ENCODE measurements at regions not wholly inside any gene's neighbourhood (a gene's known extent, or its start where the extent isn't known, plus 50 kb on each side); places are given as distances from the start of the nearest gene placed in this dataset.

DNA sequence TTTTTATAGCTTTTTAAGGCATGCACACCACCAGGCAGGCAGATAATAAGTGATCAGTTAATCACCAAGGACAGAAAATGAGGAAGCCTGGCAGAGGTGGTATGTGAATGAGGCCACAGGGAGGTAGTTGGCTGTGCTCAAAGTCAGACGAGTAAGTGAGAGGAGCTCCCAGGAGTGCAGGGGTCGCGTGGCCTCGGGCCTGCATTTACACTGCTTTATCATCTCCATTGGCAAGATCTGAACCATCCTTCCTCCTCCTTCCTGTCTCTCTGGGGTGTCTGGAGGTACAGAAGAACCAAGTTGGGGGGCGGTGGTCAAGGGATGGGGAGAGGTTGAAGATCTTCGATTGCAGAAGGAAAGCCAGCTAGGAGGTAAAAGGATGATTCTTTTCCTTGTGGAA is 320.1 kb downstream of the SOX9 start:
- 94% methylated on average over 2 of the region's 6 CpGs for WGBS (ENCODE audit: insufficient coverage)
- H3K36me3 ChIP-seq (ENCODE audit: control insufficient read depth, insufficient read depth, low read length) = peaks cover 4% of the 10 kb centered on the region
- no peaks in the 10 kb centered on the region for H3K9me3 ChIP-seq (ENCODE audit: control insufficient read depth, insufficient read depth, low read length)
- no peak overlapping the region for H3K4me3 ChIP-seq (ENCODE audit: low read depth, low read length)
- peaks cover 9% of the 10 kb centered on the region for H3K4me1 ChIP-seq (ENCODE audit: control insufficient read depth, insufficient read depth, low read length)
- H3K27ac ChIP-seq (ENCODE audit: low read depth, low read length) = no peak overlapping the region
- no peak for DNase-seq (ENCODE audit: low read depth in 4 of 6, low spot score in 6 of 6)
- no peaks in the 10 kb centered on the region for H3K27me3 ChIP-seq (ENCODE audit: control insufficient read depth, insufficient read depth, low read length)

DNA sequence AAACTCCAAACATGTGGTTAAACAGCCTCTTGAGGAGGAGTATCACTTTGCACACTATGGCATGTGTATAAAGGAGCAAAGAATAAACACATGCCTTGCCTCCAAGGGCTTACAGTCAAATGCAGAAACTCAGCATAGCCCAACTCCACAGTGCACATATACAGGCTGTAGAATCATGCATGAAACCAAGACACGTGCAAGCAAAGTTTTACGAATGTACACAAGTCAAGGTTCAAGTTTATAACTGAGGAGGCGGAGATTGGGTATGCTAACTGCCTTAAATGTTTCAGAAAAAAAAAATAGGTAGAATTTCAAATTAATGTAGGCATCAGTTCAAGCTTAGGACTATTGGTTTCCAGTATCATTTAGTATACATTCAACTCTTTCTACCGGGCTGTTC is 321.1 kb downstream of the SOX9 start:
- H3K36me3 ChIP-seq (ENCODE audit: control insufficient read depth, insufficient read depth, low read length) = peaks cover 4% of the 10 kb centered on the region
- no peak overlapping the region for H3K4me3 ChIP-seq (ENCODE audit: low read depth, low read length)
- no peak for DNase-seq (ENCODE audit: low read depth in 4 of 6, low spot score in 6 of 6)
- H3K27ac ChIP-seq (ENCODE audit: low read depth, low read length) = no peak overlapping the region
- peaks cover 16% of the 10 kb centered on the region for H3K4me1 ChIP-seq (ENCODE audit: control insufficient read depth, insufficient read depth, low read length)
- no peaks in the 10 kb centered on the region for H3K27me3 ChIP-seq (ENCODE audit: control insufficient read depth, insufficient read depth, low read length)
- WGBS (ENCODE audit: insufficient coverage) = no CpG with 5 or more reads among the region's 4 CpGs
- H3K9me3 ChIP-seq (ENCODE audit: control insufficient read depth, insufficient read depth, low read length) = no peaks in the 10 kb centered on the region

DNA sequence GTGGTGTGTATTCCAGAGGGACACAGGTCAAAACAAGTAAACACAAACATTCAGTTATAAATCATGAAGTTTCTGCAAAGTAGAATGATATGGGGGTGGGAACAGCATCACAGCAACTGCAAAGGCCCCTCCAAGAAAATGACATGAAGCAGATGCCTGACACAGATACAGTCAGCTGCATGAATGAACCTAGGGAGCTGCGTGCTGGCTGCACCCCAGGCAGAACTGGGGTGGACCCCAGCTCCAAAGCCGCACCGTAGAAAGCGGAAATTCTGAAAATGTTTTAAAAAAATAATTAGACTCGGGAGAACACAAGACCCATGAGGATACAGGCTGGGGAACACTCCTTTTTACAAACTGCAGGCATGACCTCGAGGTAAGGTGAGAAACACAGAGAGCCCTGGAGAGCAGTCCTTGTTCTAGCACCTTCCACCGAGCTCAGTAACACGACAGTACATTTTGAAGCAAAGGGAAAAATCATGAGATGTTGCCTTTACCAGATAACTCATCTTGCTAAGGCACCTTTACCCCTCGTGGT is 323.8 kb downstream of the SOX9 start:
- DNase-seq (ENCODE audit: low read depth in 4 of 6, low spot score in 6 of 6) = no peak
- Histone ChIP-seq H3K27me3 (ENCODE audit: control insufficient read depth, insufficient read depth, low read length) (no peaks in the 10 kb centered on the region), H3K36me3 (ENCODE audit: control insufficient read depth, insufficient read depth, low read length) (peaks cover 4% of the 10 kb centered on the region), H3K4me1 (ENCODE audit: control insufficient read depth, insufficient read depth, low read length) (peaks cover 16% of the 10 kb centered on the region), H3K4me3 (ENCODE audit: low read depth, low read length) (no peak overlapping the region), H3K27ac (ENCODE audit: low read depth, low read length) (no peak overlapping the region), H3K9me3 (ENCODE audit: control insufficient read depth, insufficient read depth, low read length) (no peaks in the 10 kb centered on the region)
- 84% methylated on average over 8 of the region's 9 CpGs for WGBS (ENCODE audit: insufficient coverage)

DNA sequence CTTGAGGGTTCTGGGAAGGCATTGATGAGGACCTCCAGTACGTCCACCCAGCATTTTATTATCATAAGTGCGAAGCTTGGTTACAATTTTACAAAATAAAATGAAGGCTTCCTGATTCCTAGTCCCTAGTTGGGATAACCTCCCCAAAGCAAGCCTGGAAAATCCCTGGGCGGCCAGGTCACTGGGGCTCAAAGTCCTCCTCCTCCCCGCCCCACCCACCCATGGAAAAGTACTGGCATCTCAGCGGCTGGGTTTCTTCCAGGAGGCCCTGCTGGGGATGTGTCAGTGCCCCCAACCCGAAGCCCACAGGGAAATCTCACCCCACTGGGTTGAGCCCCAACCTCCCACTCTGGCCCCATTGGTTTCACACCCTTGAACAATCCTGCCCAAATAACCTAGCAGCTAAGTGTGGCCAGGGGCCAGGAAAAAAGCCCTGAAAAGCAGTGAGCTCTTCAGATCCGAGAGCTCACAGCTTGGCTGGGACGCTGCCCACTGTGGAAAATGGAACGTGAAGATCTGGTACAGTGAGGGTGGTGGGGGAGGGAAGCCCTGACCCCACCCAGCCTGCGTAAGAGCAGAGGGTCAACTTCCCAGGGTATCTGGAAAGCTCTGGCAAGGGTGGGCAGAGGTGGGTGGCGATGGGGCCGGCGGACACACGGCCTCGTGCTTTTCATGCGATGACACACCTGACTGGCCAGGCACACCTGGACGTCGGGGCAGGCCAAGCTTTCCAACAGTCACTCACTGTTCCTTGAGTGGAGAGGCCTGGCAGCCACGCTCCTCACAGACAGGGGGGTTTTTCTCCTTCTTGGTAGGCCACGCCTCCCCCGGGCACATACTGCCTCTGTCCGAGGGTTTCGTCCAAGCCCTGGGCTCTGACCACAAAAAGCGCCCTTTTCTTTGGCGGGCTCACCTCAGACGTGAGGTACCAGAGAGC is 324.5 kb downstream of the SOX9 start:
- H3K27me3 ChIP-seq (ENCODE audit: control insufficient read depth, insufficient read depth, low read length) = no peaks in the 10 kb centered on the region
- no peak overlapping the region for H3K27ac ChIP-seq (ENCODE audit: low read depth, low read length)
- WGBS (ENCODE audit: insufficient coverage) = 78% methylated on average over 22 of the region's 26 CpGs
- peaks cover 4% of the 10 kb centered on the region for H3K36me3 ChIP-seq (ENCODE audit: control insufficient read depth, insufficient read depth, low read length)
- H3K4me1 ChIP-seq (ENCODE audit: control insufficient read depth, insufficient read depth, low read length) = peaks cover 16% of the 10 kb centered on the region
- DNase-seq (ENCODE audit: low read depth in 4 of 6, low spot score in 6 of 6) = no peak
- H3K9me3 ChIP-seq (ENCODE audit: control insufficient read depth, insufficient read depth, low read length) = no peaks in the 10 kb centered on the region
- no peak overlapping the region for H3K4me3 ChIP-seq (ENCODE audit: low read depth, low read length)

DNA sequence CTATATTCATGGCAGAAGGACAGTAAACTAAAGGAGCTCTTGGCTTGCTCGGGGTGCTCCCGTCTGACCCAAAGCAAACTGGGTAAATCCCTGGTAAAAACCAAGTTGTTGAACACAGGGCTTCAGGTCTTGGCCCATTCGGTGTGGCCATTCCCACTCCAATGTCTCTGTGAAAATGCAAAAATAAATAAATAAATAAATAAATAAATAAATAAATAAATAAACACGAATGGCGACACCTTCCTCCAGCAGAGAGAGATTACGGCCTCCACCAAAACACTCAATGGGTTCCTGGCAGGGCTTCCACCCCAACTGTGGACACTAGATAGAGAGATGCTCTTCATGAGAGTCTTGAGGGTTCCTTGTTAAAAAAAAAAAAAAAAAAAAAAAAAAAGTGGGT is 325.3 kb downstream of the SOX9 start:
- H3K4me1 ChIP-seq (ENCODE audit: control insufficient read depth, insufficient read depth, low read length) = peaks cover 16% of the 10 kb centered on the region
- H3K36me3 ChIP-seq (ENCODE audit: control insufficient read depth, insufficient read depth, low read length) = peaks cover 4% of the 10 kb centered on the region
- H3K9me3 ChIP-seq (ENCODE audit: control insufficient read depth, insufficient read depth, low read length) = no peaks in the 10 kb centered on the region
- H3K4me3 ChIP-seq (ENCODE audit: low read depth, low read length) = no peak overlapping the region
- H3K27me3 ChIP-seq (ENCODE audit: control insufficient read depth, insufficient read depth, low read length) = no peaks in the 10 kb centered on the region
- H3K27ac ChIP-seq (ENCODE audit: low read depth, low read length) = no peak overlapping the region
- 93% methylated on average over 2 of the region's 6 CpGs for whole genome bisulfite sequencing (ENCODE audit: insufficient coverage)
- no peak for DNase-seq (ENCODE audit: low read depth in 4 of 6, low spot score in 6 of 6)

DNA sequence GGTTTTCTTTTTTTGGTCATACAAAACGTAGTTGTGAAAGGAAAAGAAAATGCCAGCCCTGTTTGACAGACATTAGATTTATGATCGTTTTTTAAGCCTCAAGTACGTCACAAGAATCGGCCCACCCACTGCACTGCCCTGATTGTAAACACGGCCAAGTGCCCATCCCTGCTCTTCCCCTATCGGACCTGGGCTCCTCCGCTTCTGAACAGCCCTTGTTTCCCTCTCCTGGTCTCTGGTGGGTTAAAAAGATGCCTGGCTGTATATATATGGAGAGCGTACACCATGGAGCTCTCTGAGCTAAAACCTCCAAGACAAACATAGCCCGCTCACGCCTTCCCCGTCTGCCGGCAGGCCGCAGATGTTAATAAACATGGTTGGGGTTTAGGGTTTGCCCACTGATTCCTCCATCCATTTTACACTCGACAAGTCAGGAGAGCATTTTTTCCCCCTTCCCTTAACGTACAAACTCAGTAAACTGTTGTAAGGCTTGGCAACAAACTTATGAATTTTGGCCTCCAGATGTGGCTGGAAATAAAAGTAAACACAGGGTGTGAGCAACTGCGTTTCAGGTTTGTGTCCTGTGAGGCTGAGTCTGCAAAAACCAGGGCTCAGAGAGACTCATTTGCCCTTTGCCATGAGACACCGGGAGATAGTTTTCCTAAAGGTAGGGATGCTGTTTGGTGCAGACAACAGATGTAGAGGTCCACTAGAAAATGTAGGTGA is 325.9 kb downstream of the SOX9 start:
- H3K27me3 ChIP-seq (ENCODE audit: control insufficient read depth, insufficient read depth, low read length) = no peaks in the 10 kb centered on the region
- WGBS (ENCODE audit: insufficient coverage) = 79% methylated on average over 2 of the region's 17 CpGs
- H3K9me3 ChIP-seq (ENCODE audit: control insufficient read depth, insufficient read depth, low read length) = no peaks in the 10 kb centered on the region
- H3K27ac ChIP-seq (ENCODE audit: low read depth, low read length) = no peak overlapping the region
- H3K36me3 ChIP-seq (ENCODE audit: control insufficient read depth, insufficient read depth, low read length) = peaks cover 4% of the 10 kb centered on the region
- H3K4me3 ChIP-seq (ENCODE audit: low read depth, low read length) = no peak overlapping the region
- peaks cover 16% of the 10 kb centered on the region for H3K4me1 ChIP-seq (ENCODE audit: control insufficient read depth, insufficient read depth, low read length)
- DNase-seq (ENCODE audit: low read depth in 4 of 6, low spot score in 6 of 6) = no peak

DNA sequence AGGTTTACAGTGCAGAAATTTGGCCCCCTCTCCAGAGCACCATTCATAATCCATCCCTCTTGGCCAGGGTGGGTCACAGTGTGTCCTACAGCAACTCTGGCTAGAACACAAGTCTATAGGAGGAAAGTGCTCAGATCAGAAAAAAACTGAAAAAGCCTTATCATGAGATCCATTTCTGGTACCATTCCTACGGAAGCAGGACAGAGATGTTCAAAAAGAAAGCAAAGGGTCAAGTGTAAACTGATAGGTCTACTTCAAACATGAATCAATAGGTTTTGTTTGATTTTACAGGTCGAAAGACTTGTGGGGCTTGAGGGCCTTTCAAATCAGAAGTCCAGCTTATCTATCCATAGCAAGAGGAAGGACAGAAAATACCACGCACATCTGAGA is 326.4 kb downstream of the SOX9 start:
- Histone ChIP-seq H3K4me1 (ENCODE audit: control insufficient read depth, insufficient read depth, low read length) (peaks cover 16% of the 10 kb centered on the region), H3K27me3 (ENCODE audit: control insufficient read depth, insufficient read depth, low read length) (no peaks in the 10 kb centered on the region), H3K9me3 (ENCODE audit: control insufficient read depth, insufficient read depth, low read length) (no peaks in the 10 kb centered on the region), H3K36me3 (ENCODE audit: control insufficient read depth, insufficient read depth, low read length) (peaks cover 4% of the 10 kb centered on the region), H3K27ac (ENCODE audit: low read depth, low read length) (no peak overlapping the region), H3K4me3 (ENCODE audit: low read depth, low read length) (no peak overlapping the region)
- WGBS (ENCODE audit: insufficient coverage) = 92% methylated on average over 2 of the region's 3 CpGs
- DNase-seq (ENCODE audit: low read depth in 4 of 6, low spot score in 6 of 6) = no peak

DNA sequence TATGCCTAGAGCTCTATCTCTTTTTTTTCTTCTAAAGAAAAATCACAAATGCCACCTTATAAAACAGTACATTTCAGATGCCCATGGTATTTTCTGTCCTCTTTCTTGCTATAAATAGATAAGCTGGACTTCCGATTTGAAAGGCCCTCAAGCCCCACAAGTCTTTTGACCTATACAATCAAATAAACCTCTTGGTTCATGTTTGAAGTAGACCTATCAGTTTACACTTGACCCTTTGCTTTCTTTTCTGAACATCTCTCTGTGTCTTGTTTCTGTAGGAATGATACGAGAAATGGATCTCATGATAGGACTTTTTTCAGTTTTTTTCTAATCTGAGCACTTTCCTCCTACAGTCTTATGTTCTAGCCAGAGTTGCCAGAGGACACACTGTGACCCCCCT is 327.2 kb downstream of the SOX9 start:
- no peak for DNase-seq (ENCODE audit: low read depth in 4 of 6, low spot score in 6 of 6)
- WGBS (ENCODE audit: insufficient coverage) = no CpG with 5 or more reads among the region's 2 CpGs
- Histone ChIP-seq H3K4me3 (ENCODE audit: low read depth, low read length) (no peak overlapping the region), H3K27me3 (ENCODE audit: control insufficient read depth, insufficient read depth, low read length) (no peaks in the 10 kb centered on the region), H3K4me1 (ENCODE audit: control insufficient read depth, insufficient read depth, low read length) (peaks cover 16% of the 10 kb centered on the region), H3K36me3 (ENCODE audit: control insufficient read depth, insufficient read depth, low read length) (peaks cover 4% of the 10 kb centered on the region), H3K27ac (ENCODE audit: low read depth, low read length) (no peak overlapping the region), H3K9me3 (ENCODE audit: control insufficient read depth, insufficient read depth, low read length) (no peaks in the 10 kb centered on the region)

DNA sequence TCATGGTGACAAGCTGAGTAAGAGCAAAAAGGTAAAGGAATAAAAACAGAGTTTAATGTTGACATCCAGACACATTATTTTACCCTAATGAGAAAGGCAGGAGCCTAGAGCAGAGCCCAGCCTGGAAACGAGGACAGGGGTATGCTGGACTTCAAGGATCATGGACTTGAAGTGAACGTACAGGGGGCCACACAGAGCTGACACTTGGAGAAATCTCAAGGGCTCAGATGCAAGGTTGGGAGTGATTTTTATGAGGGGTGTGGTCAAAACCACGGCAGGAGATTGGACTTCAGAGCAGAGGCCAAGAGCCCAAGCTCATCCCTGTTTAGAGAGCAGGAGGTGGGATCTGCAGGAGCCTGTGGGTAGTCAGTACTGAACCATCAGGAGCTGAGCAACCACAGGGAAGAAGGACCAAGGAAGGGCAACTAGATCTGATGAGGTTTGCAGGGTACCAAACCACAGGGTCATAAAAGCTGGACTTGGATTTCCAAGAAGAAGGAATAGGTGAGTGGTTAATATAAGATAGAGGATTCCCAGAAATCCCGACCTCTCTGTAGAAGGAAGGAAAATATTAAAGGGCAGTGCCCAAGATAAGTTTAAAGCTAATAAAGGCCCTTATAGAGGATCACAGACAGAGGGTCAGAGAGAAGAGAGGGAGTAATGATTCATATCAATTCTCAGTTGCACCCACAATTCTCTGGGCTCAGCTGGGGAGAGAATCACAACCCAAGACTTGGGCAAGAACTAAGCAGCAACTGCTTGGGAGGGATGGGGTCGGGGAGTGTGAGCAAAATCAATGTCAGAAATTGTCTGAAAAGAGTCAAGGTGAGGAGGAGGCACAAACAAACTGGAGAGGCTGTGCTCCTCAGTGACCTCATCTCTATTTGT is 331.7 kb downstream of the SOX9 start:
- H3K27ac ChIP-seq (ENCODE audit: low read depth, low read length) = no peak overlapping the region
- 84% methylated on average over 4 of the region's 5 CpGs for WGBS (ENCODE audit: insufficient coverage)
- H3K27me3 ChIP-seq (ENCODE audit: control insufficient read depth, insufficient read depth, low read length) = no peaks in the 10 kb centered on the region
- H3K36me3 ChIP-seq (ENCODE audit: control insufficient read depth, insufficient read depth, low read length) = no peaks in the 10 kb centered on the region
- DNase-seq (ENCODE audit: low read depth in 4 of 6, low spot score in 6 of 6) = no peak
- H3K9me3 ChIP-seq (ENCODE audit: control insufficient read depth, insufficient read depth, low read length) = no peaks in the 10 kb centered on the region
- H3K4me1 ChIP-seq (ENCODE audit: control insufficient read depth, insufficient read depth, low read length) = peaks cover 16% of the 10 kb centered on the region
- no peak overlapping the region for H3K4me3 ChIP-seq (ENCODE audit: low read depth, low read length)
